H1 (cell line): ENCODE measurements at regions not wholly inside any gene's neighbourhood (a gene's known extent, or its start where the extent isn't known, plus 50 kb on each side); places are given as distances from the start of the nearest gene placed in this dataset.

Experiments
- ASH2L ChIP-seq: fragments of 200-600, 300-600 bp; sonication (generic); IDR thresholded peaks from one replicate; pipeline ENCODE4 v1.7.1; 2017; ENCODE audit warnings: low read length
- GTF2F1 ChIP-seq: IDR thresholded peaks from 2 replicates; pipeline ENCODE4 v1.6.1; 2012; ENCODE audit warnings: low read depth, low read length, improper control_type of control experiment, borderline replicate concordance
- POU5F1 ChIP-seq: IDR thresholded peaks from 2 replicates; pipeline ENCODE4 v1.6.1; 2011; ENCODE audit warnings: low read depth, mild to moderate bottlenecking, low read length, moderate library complexity
- SIN3A ChIP-seq, 2 experiments: IDR thresholded peaks in 1 of 2; conservative IDR thresholded peaks in 1 of 2; 2 replicates each; pipeline ENCODE4 v1.6.1; 2011 to 2012; ENCODE audit warnings: low read length in 2 of 2, improper control_type of control experiment in 1 of 2, low read depth in 1 of 2, mild to moderate bottlenecking in 1 of 2
- TEAD4 ChIP-seq: IDR thresholded peaks from 2 replicates; pipeline ENCODE4 v1.6.1; 2012; ENCODE audit warnings: low read depth, low read length, inconsistent platforms, mixed read lengths

GRCh38 chr7:114206688-114207087 is 207.9 kb upstream of the FOXP2 start (continued):
- no peak for TF ChIP-seq POU5F1
- TF ChIP-seq TEAD4, result no peak
- TF ChIP-seq ASH2L, result no peak
- no peak for TF ChIP-seq SIN3A (conservative IDR thresholded peaks at IDR 0.05 in 1 of 2, IDR thresholded peaks at IDR 0.05 in 1 of 2; ENCODE audit: low read depth in 1 of 2, low read length in 2 of 2)
- no peak for TF ChIP-seq GTF2F1
- TF ChIP-seq, all 59 proteins: peak for 0
